ENCODE measurements at regions not wholly inside any gene's neighbourhood (a gene's known extent, or its start where the extent isn't known, plus 50 kb on each side); places are given as distances from the start of the nearest gene placed in this dataset.

DNA sequence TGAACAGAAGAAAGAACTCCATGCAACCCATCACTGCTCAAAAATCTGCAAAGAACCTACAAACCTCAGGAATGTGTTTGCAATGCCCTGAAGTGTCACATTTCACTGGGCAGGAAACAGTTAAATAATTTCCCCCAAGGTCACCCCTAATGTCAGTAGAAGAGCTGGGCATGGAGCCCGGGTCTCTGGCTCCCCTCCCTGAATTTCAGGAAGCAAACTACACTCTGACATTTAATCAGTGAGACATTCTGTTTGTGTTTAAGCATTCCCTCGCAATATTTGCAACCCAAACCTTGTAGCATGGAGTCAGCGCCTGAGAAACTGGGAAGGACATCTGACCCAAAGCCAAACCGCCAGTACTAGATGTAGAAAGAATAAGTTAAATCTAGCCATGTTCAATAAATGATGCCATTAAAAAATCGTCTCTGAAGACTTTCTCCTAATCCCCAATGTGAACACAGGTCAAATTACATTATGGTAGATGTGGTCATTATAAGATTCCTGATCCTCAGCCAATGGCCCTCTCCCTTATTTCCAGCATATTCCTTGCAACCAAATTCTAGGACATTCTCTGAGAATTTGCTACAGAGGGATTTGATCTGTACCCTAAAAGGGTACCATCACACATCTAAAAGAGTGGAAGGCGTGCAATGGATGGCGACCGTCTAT lies 91.2 kb upstream of the ADTRP start:
- no peaks in the 10 kb centered on the region for H3K27me3 ChIP-seq
- H3K36me3 ChIP-seq (replicated peaks in 1 of 2): no peaks in the 10 kb centered on the region
- intact Hi-C loops (cut with DNase I): no loop called here
- peak; percentile 46 to 73 (median 71) for DNase-seq
- WGBS, 4 donors: 38 to 51% (median 41%) methylated on average over 8 of the region's 8 CpGs
- no peaks in the 10 kb centered on the region for H3K4me1 ChIP-seq (replicated peaks in 1 of 2)
- H3K27ac ChIP-seq: no peak overlapping the region
- H3K4me3 ChIP-seq: no peak overlapping the region
- no peaks in the 10 kb centered on the region for H3K9me3 ChIP-seq (replicated peaks in 1 of 3)
- TF ChIP-seq, protein P1, sequence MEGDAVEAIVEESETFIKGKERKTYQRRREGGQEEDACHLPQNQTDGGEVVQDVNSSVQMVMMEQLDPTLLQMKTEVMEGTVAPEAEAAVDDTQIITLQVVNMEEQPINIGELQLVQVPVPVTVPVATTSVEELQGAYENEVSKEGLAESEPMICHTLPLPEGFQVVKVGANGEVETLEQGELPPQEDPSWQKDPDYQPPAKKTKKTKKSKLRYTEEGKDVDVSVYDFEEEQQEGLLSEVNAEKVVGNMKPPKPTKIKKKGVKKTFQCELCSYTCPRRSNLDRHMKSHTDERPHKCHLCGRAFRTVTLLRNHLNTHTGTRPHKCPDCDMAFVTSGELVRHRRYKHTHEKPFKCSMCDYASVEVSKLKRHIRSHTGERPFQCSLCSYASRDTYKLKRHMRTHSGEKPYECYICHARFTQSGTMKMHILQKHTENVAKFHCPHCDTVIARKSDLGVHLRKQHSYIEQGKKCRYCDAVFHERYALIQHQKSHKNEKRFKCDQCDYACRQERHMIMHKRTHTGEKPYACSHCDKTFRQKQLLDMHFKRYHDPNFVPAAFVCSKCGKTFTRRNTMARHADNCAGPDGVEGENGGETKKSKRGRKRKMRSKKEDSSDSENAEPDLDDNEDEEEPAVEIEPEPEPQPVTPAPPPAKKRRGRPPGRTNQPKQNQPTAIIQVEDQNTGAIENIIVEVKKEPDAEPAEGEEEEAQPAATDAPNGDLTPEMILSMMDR (IDR thresholded peaks at IDR 0.05): no peak

DNA sequence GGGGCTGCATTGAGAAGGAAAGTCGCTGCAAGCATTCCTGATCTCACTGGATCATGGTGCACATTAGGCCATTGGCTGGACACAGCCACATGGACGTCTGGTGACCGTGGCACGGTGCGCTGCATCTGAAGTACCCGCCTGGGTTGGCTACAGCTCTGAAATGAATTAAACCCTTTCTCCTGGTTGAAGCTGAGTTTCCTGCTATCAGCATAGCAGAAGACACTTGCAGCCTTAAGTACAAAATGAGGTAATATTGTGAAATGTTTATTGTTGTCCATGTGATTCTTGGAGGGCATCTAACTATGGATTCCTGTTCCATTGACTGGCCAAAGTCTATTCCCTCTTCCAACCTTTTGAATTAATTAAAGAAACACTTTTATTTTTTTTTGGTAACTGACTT lies 89.8 kb upstream of the ADTRP start:
- Histone ChIP-seq H3K36me3 (replicated peaks in 1 of 2) (no peaks in the 10 kb centered on the region), H3K27me3 (no peaks in the 10 kb centered on the region), H3K27ac (no peak overlapping the region), H3K9me3 (replicated peaks in 1 of 3) (no peaks in the 10 kb centered on the region), H3K4me3 (no peak overlapping the region), H3K4me1 (replicated peaks in 1 of 2) (no peaks in the 10 kb centered on the region)
- no peak for TF ChIP-seq POLR2A (IDR thresholded peaks at IDR 0.05)
- TF ChIP-seq, protein P1 (IDR thresholded peaks at IDR 0.05): no peak
- no peak for DNase-seq
- intact Hi-C loops (cut with DNase I): no loop called here
- WGBS, 4 donors: 94% methylated on average over 6 of the region's 6 CpGs

DNA sequence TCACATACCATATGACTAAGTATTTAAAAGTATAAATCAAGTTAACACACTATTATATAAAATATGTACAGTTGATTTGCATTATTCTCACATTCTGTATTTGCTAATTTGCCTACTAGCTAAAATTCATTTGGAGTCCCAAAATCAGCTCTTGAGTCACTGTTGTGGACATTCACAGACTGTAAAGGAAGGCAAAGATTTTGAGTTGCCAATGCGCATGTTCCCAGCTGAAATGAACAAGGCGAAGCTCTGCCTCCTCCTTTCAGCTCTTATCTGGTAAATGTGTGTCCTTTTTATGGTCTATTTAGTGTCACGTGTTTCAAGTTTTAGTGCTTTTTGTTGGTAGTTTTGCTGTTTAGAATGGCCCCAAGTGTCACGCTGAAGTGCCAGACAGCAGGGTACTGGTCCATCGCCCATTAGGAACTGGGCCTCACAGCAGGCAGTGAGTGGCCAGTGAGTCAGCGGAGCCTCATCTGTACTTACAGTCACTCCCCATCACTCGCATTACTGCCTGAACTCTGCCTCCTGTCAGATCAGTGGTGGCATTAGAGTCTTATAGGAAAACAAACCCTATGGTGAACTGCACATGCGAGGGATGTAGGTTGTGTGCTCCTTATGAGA lies 87.2 kb upstream of the ADTRP start:
- H3K4me3 ChIP-seq: no peak overlapping the region
- DNase-seq: no peak
- H3K36me3 ChIP-seq (replicated peaks in 1 of 2): no peaks in the 10 kb centered on the region
- intact Hi-C loops (cut with DNase I): no loop called here
- TF ChIP-seq POLR2A (IDR thresholded peaks at IDR 0.05): no peak
- TF ChIP-seq, protein P1 (IDR thresholded peaks at IDR 0.05): no peak
- WGBS, 4 donors: 93 to 94% (median 94%) methylated on average over 8 of the region's 8 CpGs
- H3K4me1 ChIP-seq (replicated peaks in 1 of 2): no peaks in the 10 kb centered on the region
- no peaks in the 10 kb centered on the region for H3K9me3 ChIP-seq (replicated peaks in 1 of 3)
- H3K27ac ChIP-seq: no peak overlapping the region
- no peaks in the 10 kb centered on the region for H3K27me3 ChIP-seq

DNA sequence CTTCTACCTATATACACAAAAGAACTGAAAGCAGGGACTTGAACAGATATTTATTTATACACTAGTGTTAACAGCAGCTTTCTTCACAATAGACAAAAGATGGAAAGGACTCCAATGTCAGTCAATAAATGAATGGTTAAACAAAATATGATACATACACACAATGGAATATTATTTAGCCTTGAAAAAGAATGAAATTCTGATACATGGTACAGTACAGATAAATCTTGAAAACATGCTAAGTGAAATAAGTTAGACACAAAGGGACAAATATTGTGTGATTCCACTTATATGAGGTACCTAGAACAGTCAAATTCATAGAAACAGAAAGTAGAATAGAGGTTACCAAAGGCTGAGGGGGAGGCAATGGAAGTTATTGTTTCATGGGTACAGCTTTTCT lies 79.8 kb upstream of the ADTRP start:
- no peaks in the 10 kb centered on the region for H3K27me3 ChIP-seq
- intact Hi-C loops (cut with DNase I): no loop called here
- no peak overlapping the region for H3K27ac ChIP-seq
- H3K4me3 ChIP-seq: no peak overlapping the region
- peaks cover 8 to 9% of the 10 kb centered on the region in 2 donors for H3K4me1 ChIP-seq (replicated peaks in 1 of 2)
- no peaks in the 10 kb centered on the region for H3K36me3 ChIP-seq (replicated peaks in 1 of 2)
- DNase-seq: no peak
- TF ChIP-seq POLR2A (IDR thresholded peaks at IDR 0.05): no peak
- TF ChIP-seq, protein P1 (IDR thresholded peaks at IDR 0.05): no peak
- no peaks in the 10 kb centered on the region for H3K9me3 ChIP-seq (replicated peaks in 1 of 3)

Measured in adrenal gland (tissue), 9 donors.